GM23338 (cell line): ENCODE measurements at regions not wholly inside any gene's neighbourhood (a gene's known extent, or its start where the extent isn't known, plus 50 kb on each side); places are given as distances from the start of the nearest gene placed in this dataset.

Experiments used
- ATAC-seq: fragments of 200-7000 bp; cut with Tn5 transposase; 3 replicates; pipeline ENCODE4 v1.9.1; 2020
- DNase-seq: peaks from one replicate; pipeline ENCODE4 v3.0.0-alpha.2; 2015; ENCODE audit warnings: low spot score
- H2AFZ ChIP-seq: fragments of 200-600 bp; sonication (generic); 2 replicates; pipeline ENCODE4 v1.8.0; 2016; ENCODE audit warnings: antibody characterized with exemption, mild to moderate bottlenecking, moderate library complexity
- H3F3A ChIP-seq: fragments of 200-600 bp; sonication (generic); replicated peaks from 2 replicates; pipeline ENCODE4 v1.8.0; 2017; ENCODE audit warnings: antibody characterized with exemption, mixed run types, low read depth
- H3K27ac ChIP-seq: fragments of 200-600 bp; sonication (generic); 2 replicates; pipeline ENCODE4 v1.6.1; 2016; ENCODE audit warnings: low read depth
- H3K27me3 ChIP-seq: fragments of 200-600 bp; sonication (generic); 2 replicates; pipeline ENCODE4 v1.8.0; 2016; ENCODE audit warnings: mild to moderate bottlenecking, mixed run types, moderate library complexity; ENCODE audit not compliant: insufficient read depth
- H3K36me3 ChIP-seq: fragments of 200-600 bp; sonication (generic); 2 replicates; pipeline ENCODE4 v1.8.0; 2016; ENCODE audit warnings: mild to moderate bottlenecking; ENCODE audit not compliant: insufficient read depth
- H3K4me1 ChIP-seq: fragments of 200-600 bp; sonication (generic); 2 replicates; pipeline ENCODE4 v1.8.0; 2016; ENCODE audit warnings: mild to moderate bottlenecking, moderate library complexity; ENCODE audit not compliant: insufficient read depth
- H3K4me2 ChIP-seq: fragments of 200-600 bp; sonication (generic); 2 replicates; pipeline ENCODE4 v1.7.1; 2017; ENCODE audit warnings: mixed run types
- H3K4me3 ChIP-seq: fragments of 200-600 bp; sonication (generic); 2 replicates; pipeline ENCODE4 v1.6.1; 2016; ENCODE audit warnings: mixed run types
- H3K79me2 ChIP-seq: fragments of 200-600 bp; sonication (generic); replicated peaks from 2 replicates; pipeline ENCODE4 v1.8.0; 2017; ENCODE audit warnings: mild to moderate bottlenecking; ENCODE audit not compliant: insufficient read depth
- H3K9me2 ChIP-seq: fragments of 200-600 bp; sonication (generic); 2 replicates; pipeline ENCODE4 v1.8.0; 2017; ENCODE audit not compliant: insufficient read depth
- H4K20me1 ChIP-seq: fragments of 200-600 bp; sonication (generic); replicated peaks from 2 replicates; pipeline ENCODE4 v1.8.0; 2017; ENCODE audit warnings: mild to moderate bottlenecking; ENCODE audit not compliant: insufficient read depth
- H3K27ac Mint-ChIP-seq: 2 replicates; pipeline ENCODE4 v1.8.0; 2020; ENCODE audit warnings: inconsistent platforms, mild to moderate bottlenecking, moderate library complexity, mixed read lengths
- H3K27me3 Mint-ChIP-seq: 3 replicates; pipeline ENCODE4 v1.8.0; 2022; ENCODE audit warnings: low read depth, mild to moderate bottlenecking, moderate library complexity, mixed read lengths, inconsistent platforms; ENCODE audit not compliant: insufficient read depth, poor library complexity
- H3K36me3 Mint-ChIP-seq: 3 replicates; pipeline ENCODE4 v1.8.0; 2021; ENCODE audit warnings: low read depth, mild to moderate bottlenecking, inconsistent platforms, moderate library complexity, mixed read lengths
- H3K4me1 Mint-ChIP-seq: 3 replicates; pipeline ENCODE4 v1.8.0; 2020; ENCODE audit warnings: mild to moderate bottlenecking, inconsistent platforms, mixed read lengths
- H3K4me3 Mint-ChIP-seq: 3 replicates; pipeline ENCODE4 v1.8.0; 2021; ENCODE audit warnings: moderate library complexity, mild to moderate bottlenecking, inconsistent platforms, mixed read lengths
- H3K9me3 Mint-ChIP-seq: 3 replicates; pipeline ENCODE4 v1.8.0; 2020; ENCODE audit warnings: moderate library complexity, mild to moderate bottlenecking, inconsistent platforms, mixed read lengths
- CREB1 ChIP-seq: fragments of 250-450 bp; sonication (Bioruptor Pico); IDR thresholded peaks from 2 replicates; pipeline ENCODE4 v1.5.0; 2020; ENCODE audit warnings: low read depth, mild to moderate bottlenecking, moderate library complexity
- ETS1 ChIP-seq: IDR thresholded peaks from 2 replicates; pipeline ENCODE4 v1.6.1; 2016; ENCODE audit warnings: antibody characterized with exemption
- EZH2 ChIP-seq: fragments of 200-600 bp; sonication (generic); IDR thresholded peaks from one replicate; pipeline ENCODE4 v1.8.0; 2017; ENCODE audit warnings: antibody characterized with exemption, mild to moderate bottlenecking, low read depth; ENCODE audit not compliant: unreplicated experiment
- EZH2phosphoT487 ChIP-seq: fragments of 200-600 bp; sonication (generic); IDR thresholded peaks from one replicate; pipeline ENCODE4 v1.8.1; 2018; ENCODE audit warnings: antibody characterized with exemption; ENCODE audit not compliant: unreplicated experiment
- NANOG ChIP-seq: IDR thresholded peaks from 2 replicates; pipeline ENCODE4 v1.6.1; 2016; ENCODE audit warnings: antibody characterized with exemption, borderline replicate concordance
- POLR2AphosphoS5 ChIP-seq: IDR thresholded peaks from 2 replicates; pipeline ENCODE4 v1.6.1; 2016; ENCODE audit warnings: antibody characterized with exemption, low read depth
- REST ChIP-seq: IDR thresholded peaks from one replicate; pipeline ENCODE4 v1.6.1; 2018; ENCODE audit warnings: antibody characterized with exemption; ENCODE audit not compliant: unreplicated experiment
- STAT1 ChIP-seq: IDR thresholded peaks from one replicate; pipeline ENCODE4 v1.6.1; 2016; ENCODE audit warnings: antibody characterized with exemption; ENCODE audit not compliant: unreplicated experiment
- ZNF114 ChIP-seq: fragments of 250-450 bp; sonication (Bioruptor Pico); IDR thresholded peaks from 2 replicates; pipeline ENCODE4 v1.5.0; 2020; ENCODE audit warnings: mild to moderate bottlenecking, moderate library complexity
- ZNF331 ChIP-seq: fragments of 250-450 bp; sonication (Bioruptor Pico); IDR thresholded peaks from 2 replicates; pipeline ENCODE4 v1.5.0; 2020; ENCODE audit warnings: low read depth, mild to moderate bottlenecking, moderate library complexity
- ZNF462 ChIP-seq: fragments of 250-450 bp; sonication (Bioruptor Pico); IDR thresholded peaks from 2 replicates; pipeline ENCODE4 v1.5.0; 2020; ENCODE audit warnings: mild to moderate bottlenecking, moderate library complexity
- TF ChIP-seq, protein P1 (sequence below), 2 experiments: fragments of 200-600 bp in 1 of 2; sonication (generic) in 1 of 2; conservative IDR thresholded peaks; 2 replicates each; pipeline versions ENCODE4 v1.5.1 to v1.6.1; 2016 to 2017; ENCODE audit warnings: antibody characterized with exemption in 2 of 2, low read depth in 2 of 2, mild to moderate bottlenecking in 2 of 2, moderate library complexity in 1 of 2

GRCh38 chrX:42691196-42691595 lies 86.8 kb downstream of the PPP1R2C start (continued):
- TF ChIP-seq EZH2phosphoT487 (no peak), ZNF331 (CRISPR knock-in tag) (no peak), POLR2AphosphoS5 (no peak), CREB1 (CRISPR knock-in tag) (no peak), STAT1 (no peak)

DNA sequence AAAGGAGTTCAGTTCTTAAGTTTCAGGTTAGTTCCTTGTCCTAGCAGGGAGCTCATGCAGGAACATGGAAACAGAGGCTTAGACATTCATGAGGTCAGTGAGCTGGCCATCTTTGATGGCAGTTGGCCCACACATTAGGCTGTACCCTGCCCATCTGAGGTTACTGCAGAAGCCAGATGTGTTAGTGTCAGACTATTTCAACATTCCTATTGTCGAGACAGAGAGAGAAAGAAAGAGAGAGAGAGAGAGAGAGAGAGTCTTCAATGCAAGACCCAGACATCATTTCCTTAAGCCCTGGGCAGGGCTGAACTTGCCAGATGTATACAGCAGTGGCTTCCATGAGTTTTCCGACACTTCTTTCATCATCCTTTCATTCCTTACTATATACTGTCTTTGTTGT lies 91.3 kb downstream of the PPP1R2C start:
- Histone ChIP-seq H3K27me3 (no peaks in the 10 kb centered on the region), H2AFZ (no peak overlapping the region), H3K4me3 (no peak overlapping the region), H3F3A (no peaks in the 10 kb centered on the region), H3K4me2 (no peak overlapping the region), H3K4me1 (no peaks in the 10 kb centered on the region), H4K20me1 (no peaks in the 10 kb centered on the region), H3K36me3 (no peaks in the 10 kb centered on the region), H3K27ac (no peak overlapping the region), H3K9me2 (0 out of 2 replicates have a peak, but pooled peaks cover 10% of the 10 kb centered on the region), H3K79me2 (no peaks in the 10 kb centered on the region)
- H3K4me1 Mint-ChIP-seq = no peaks in the 10 kb centered on the region
- ATAC-seq = no peak
- H3K27me3 Mint-ChIP-seq = no peaks in the 10 kb centered on the region
- no peak overlapping the region for H3K27ac Mint-ChIP-seq
- H3K36me3 Mint-ChIP-seq = peaks cover 3% of the 10 kb centered on the region; the same call in 1 of the 3 replicates
- no peaks in the 10 kb centered on the region; the same call in 2 of the 3 replicates for H3K9me3 Mint-ChIP-seq
- no peak for DNase-seq
- H3K4me3 Mint-ChIP-seq = no peak overlapping the region
- TF ChIP-seq, protein P1, sequence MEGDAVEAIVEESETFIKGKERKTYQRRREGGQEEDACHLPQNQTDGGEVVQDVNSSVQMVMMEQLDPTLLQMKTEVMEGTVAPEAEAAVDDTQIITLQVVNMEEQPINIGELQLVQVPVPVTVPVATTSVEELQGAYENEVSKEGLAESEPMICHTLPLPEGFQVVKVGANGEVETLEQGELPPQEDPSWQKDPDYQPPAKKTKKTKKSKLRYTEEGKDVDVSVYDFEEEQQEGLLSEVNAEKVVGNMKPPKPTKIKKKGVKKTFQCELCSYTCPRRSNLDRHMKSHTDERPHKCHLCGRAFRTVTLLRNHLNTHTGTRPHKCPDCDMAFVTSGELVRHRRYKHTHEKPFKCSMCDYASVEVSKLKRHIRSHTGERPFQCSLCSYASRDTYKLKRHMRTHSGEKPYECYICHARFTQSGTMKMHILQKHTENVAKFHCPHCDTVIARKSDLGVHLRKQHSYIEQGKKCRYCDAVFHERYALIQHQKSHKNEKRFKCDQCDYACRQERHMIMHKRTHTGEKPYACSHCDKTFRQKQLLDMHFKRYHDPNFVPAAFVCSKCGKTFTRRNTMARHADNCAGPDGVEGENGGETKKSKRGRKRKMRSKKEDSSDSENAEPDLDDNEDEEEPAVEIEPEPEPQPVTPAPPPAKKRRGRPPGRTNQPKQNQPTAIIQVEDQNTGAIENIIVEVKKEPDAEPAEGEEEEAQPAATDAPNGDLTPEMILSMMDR (conservative IDR thresholded peaks at IDR 0.05; ENCODE audit: low read depth in 2 of 2) = no peak
- TF ChIP-seq EZH2phosphoT487 (no peak), ETS1 (no peak), NANOG (no peak), REST (no peak), ZNF462 (CRISPR knock-in tag) (no peak), STAT1 (no peak), CREB1 (CRISPR knock-in tag) (no peak), EZH2 (no peak), ZNF114 (no peak), POLR2AphosphoS5 (no peak), ZNF331 (CRISPR knock-in tag) (no peak)
